Right renal pelvis (tissue), 4 donors: ENCODE measurements at regions not wholly inside any gene's neighbourhood (a gene's known extent, or its start where the extent isn't known, plus 50 kb on each side); places are given as distances from the start of the nearest gene placed in this dataset.

ENCODE experiments used
- DNase-seq, 4 donors: peaks; one replicate each; pipeline ENCODE4 v3.0.0-alpha.2; 2013; ENCODE audit warnings: low read depth in 4 of 4, low spot score in 3 of 4, missing footprints in 1 of 4

- no peak for DNase-seq
Observed at GRCh38 chr19:28983430-28983829, 229.5 kb downstream of the UQCRFS1 start.

DNA sequence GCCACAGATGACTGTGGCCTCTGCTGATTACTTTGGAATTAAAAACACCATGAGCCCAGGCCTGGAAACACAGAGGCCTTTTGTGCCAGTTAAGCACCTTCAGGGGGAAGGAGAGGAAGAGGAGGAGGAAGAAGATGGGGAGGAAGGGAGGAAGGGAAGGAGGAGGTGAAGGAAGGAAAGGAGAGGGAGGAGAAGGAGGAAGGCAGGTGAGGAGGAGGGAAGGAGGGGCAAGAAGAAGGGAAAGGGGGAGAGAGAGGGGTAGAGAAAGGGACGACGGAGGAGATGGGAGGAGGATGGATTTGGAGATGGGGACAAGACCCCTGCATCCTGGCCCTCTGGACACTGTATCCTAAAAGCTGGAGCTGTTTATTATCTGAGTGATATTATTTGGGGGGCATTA, 231.0 kb downstream of the UQCRFS1 start:
- no peak for DNase-seq

GRCh38 chr19:28981518-28981917, 231.4 kb downstream of the UQCRFS1 start:
- DNase-seq = no peak

DNA sequence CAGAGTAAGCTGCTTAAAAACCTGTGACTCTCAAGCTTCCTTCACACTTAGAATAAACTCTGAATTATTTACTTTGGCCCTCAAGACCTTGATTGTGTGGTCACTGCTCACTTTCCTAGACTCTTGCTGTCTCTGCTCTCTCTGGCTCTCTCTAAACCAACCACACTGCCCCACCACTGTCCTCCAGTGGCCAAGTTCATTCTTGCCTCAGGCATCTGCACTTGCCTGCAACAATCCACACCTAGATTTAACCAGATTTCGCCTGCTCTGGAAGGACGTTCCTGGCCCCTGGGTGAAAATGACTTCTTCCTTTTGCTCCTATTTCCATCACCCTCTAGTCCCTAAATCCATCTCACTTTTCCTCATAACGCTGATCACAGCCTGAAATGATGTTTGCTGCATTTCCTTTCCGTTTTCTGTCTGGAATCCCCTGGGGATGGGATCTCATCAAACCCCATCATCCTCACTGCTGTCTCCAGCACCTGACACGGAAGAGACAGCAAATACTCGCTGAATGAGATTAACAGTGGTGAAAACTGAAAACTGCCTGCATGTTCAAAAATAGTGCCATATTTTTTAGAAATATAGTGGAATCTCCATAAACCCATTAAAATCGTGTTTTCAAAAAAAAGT, 232.6 kb downstream of the UQCRFS1 start:
- no peak for DNase-seq

DNA sequence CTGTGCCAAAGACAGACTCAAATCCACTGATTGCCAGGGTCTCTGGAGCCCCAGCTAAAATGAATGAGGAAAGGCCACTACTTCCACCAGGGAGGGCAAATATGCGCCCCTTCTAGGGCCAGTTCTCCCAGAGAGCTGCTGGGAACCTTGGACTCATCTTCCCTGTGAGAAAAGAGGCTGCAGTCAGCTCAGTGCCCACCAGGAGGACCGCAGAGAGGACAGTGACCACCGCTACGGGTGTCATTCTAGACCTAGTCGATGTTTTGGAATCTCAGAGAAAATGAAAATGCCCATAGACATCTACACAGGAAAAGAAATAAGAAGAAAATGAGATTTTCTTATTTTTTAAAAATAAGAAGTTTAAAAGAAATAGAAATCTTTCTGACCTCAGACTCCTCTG, 235.1 kb downstream of the UQCRFS1 start:
- no peak for DNase-seq

DNA sequence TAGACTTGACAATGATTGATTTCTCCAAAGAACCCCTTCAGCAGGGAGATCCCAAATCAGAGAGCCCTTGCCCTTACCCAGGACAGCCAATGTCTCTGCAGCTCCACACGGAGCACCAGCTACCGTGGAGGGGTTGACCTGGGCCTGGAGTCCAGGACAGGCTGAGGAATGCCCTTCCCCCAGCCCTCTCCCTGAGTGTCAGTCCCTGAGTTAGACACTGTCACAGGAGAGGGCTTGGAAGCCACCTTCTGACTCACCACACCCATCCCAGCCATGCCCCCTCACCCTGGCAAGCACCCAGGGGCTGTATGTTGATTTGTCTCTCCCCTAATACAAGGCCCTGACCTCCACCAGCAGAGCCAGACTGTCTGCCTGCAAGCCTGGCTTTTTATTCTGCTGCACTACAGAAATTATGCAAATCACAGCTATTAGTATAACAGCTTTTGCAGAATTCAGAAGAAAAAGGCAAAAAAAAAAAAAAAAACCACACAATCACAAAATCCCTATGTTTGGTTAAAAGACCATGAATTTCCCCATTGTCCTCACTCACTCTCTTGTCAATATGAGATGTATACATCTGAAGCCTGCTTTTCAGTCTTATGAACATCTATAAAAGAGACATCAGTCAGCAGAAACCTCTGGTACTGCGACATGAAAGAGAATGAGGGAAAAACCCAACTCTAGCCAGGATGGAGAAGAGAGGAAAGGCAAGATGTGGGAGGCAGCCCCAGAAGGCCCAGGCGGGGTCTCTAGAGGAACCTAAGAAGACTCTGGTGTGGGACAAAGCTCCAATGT, 240.7 kb downstream of the UQCRFS1 start:
- DNase-seq = no peak

- no peak for DNase-seq
Observed at GRCh38 chr19:28971513-28971912, 241.4 kb downstream of the UQCRFS1 start.

DNA sequence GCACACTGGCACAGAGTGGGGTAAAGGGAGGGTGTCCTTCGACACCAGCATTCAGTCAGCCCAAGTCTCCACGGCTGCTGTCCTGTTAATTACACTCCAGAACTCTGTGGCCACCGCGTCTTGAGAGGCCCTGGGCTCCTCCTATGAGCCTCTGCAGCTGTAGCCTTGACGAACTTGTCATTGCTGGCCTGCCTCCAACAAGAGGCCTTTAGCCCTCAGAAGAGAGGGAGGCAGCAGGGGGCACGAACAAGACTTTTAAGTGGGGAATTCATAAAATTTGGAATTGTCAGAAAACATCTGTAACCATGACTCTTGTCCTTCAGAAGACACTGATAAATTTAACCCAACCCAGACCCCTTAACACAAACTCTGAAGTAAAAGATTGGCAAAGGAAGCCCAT, 241.9 kb downstream of the UQCRFS1 start:
- peak; percentile 50 to 71 (median 60) for DNase-seq

DNA sequence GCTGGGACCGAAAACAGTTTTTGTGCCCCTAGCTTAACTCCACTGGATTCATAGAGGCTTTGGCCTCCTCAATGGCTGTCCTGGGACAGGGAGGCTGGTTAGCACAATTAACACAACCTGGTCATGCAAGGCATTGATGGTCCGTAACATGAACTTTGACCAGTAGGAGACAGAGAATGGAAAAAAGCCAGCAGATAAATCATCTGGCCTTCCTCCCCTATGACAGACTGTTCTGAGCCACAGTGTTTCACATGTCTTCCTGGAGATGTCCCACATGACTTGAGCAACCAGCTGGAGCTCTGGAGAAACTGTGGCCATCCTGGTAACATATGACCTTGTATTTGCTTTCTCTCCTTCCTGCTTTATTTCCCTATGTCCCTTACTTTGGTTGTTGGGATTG, 244.2 kb downstream of the UQCRFS1 start:
- DNase-seq = no peak

- no peak for DNase-seq
Observed at GRCh38 chr19:28966737-28967399, 246.1 kb downstream of the UQCRFS1 start.

DNA sequence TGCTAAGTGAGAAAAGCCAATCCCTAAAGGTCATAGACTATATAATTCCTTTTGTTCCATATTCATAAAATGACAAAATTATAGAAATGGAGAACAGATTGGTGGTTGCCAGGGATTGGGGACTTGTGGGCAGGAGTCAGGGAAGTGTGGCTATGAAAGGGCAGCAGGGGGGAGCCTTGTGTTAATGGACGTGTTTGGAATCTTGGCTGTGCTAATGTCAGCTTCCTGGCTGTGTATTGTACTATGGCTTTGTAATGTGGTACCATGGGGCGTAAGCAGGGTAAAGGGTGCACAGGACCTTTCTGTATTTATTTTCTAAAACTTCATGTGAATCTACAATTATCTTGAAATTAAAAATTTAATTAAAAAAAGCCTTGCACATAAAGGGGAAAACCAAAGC, 248.5 kb downstream of the UQCRFS1 start:
- DNase-seq = no peak

DNA sequence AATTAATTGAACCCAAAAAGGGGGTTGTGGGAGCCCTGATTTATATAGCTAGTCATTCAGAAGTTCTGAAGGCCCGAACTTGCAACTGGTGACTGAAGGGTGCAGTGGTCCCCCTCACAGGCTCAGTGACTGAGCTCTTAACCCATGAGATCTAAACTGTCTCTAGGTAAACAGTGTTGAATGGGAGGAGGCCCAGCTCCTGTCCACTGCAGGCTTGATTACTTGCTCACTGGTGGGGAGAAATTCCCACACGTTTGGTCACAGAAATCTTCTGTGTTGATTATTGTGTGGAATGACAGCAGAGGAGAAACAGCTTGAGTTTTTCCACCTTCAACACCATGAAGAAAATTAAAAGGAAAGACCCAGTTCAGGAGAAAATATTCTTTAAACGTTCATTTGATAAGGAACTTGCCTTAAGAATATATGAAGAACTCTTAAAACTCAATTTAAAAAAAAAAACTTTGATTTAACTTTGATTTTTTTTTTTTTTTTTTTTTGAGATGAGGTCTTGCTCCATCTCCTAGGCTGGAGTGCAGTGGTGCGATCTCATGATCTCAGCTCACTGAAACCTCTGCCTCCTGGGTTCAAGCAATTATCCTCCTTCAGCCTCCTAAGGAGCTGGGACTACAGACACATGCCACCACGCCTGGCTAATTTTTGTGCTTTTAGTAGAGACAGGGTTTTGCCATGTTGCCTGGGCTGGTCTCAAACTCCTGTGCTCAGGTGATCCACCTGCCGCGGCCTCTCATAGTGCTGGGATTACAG, 249.3 kb downstream of the UQCRFS1 start:
- DNase-seq = no peak

DNA sequence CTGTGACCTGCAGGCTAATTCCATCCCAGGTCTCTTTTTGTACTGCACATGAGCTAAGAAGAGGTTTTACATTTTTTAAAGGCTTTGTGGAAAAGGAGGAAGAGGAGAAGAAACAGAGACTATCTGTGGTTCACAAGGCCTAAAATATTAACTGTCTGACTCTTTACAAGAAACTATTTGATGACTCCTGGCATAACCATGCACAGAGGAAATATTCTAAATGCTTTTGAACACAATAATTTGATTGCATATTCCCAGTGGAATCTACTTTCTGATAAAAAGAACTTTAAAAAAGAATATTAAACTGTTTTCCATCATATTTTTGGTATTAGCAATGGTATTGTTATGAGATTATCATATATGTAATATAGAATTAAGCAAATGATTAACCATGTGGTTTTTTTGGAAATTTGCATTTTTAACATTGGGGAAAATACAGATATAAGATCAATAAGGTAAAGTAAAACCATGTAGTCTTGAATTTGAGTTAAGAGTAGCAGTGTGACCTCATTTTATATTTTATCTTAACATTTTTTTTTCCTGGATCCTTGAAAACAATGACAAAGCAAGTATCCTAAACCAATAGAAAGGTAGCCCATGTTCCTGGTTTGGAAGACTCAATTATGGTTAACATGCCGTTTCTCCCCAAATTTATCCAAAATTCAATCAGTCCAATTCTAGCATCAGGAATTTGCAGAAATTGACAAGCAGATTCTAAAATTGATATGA, 251.0 kb downstream of the UQCRFS1 start:
- DNase-seq = no peak

DNA sequence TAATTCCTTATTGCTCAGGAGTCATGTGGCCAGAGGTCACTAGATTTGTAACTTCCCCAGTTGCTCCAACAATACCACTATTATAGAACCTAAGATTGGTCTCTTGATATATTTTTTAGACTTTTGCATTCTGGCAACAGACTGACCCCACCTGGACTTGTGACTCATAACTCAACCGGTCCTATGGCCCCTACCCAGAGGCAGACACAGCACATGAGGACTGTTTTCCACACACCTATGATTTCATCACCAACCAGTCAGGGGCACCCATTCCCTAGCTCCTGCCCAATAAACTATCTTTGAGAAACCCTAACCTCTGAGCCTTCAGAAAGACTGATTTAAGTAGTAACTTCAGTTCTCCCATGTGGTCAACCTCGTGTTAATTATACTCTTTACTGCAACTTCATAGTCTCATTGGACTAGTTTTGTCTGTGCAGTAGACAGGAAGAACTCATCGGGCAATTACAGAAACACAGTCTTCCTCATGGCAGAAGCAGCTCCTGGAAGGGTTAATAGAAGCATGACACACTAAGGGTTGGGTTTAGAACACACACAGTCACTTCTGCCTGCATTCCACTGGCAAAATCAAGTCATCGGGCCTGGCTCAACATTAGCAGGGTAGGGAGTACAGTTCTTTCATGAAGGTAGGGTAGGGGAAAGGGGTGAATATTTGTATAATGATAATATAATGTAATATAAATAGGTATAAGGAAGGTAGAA, 251.8 kb downstream of the UQCRFS1 start:
- DNase-seq = no peak

- DNase-seq = no peak
Observed at GRCh38 chr19:28960586-28960985, 252.4 kb downstream of the UQCRFS1 start.

- no peak for DNase-seq
Observed at GRCh38 chr19:28956961-28957360, 256.0 kb downstream of the UQCRFS1 start.

GRCh38 chr19:28956421-28956820, 256.5 kb downstream of the UQCRFS1 start:
- no peak for DNase-seq

DNA sequence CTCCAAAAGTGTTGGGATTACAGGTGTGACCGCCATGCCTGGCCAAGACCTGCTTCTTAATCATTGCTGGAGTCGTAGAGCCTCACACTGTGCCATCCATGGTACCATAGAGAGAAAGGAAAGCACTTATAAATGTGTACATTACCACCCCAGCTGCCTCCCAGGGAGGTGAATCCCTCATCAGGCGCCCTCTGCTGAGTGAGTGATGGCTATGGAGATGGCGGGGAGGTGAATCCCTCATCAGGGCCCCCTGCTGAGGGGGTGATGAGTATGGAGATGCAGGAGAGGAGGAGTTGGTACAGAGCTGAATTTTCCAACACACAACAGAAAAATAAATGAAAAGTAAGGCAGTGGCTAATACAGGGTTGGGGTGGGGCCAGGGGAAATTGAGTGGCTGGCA, 263.4 kb downstream of the UQCRFS1 start:
- DNase-seq = no peak

- DNase-seq = no peak
Observed at GRCh38 chr19:28949027-28949426, 263.9 kb downstream of the UQCRFS1 start.

DNA sequence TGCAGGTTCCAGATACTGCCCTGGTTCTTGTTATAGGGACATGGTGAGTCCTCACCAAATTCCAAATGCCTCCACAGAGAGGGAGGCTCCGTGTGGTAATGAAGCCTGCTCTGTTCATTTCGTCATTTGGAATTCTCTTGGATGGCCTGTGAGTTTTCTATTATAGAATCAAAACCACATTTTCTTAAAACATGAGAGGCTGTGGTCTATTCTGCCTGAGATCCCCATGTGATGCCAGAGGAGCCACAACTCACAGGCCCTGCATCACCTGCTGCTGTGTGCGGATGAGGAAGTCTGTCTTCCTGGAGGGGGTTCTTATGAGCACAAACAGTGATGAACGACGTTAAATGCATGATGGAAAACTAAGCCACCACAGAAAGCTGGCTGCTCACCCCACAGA, 264.4 kb downstream of the UQCRFS1 start:
- DNase-seq = no peak
